OCI-LY3 (cell line): ENCODE measurements at regions not wholly inside any gene's neighbourhood (a gene's known extent, or its start where the extent isn't known, plus 50 kb on each side); places are given as distances from the start of the nearest gene placed in this dataset.

Experiments used
- H2AFZ ChIP-seq: fragments of 200-600, 300-600 bp; shearing (Covaris generic); 2 replicates; pipeline ENCODE4 v1.6.0; 2014; ENCODE audit warnings: antibody characterized with exemption, low read depth, low read length
- H3K27ac ChIP-seq: fragments of 200-600, 300-600 bp; sonication (generic); 2 replicates; pipeline ENCODE4 v1.5.1; 2014; ENCODE audit warnings: mild to moderate bottlenecking, low read length, moderate library complexity, mixed read lengths
- H3K27me3 ChIP-seq: fragments of 200-600, 300-600 bp; sonication (generic); 2 replicates; pipeline ENCODE4 v1.6.1; 2014; ENCODE audit warnings: low read depth, low read length, mixed read lengths
- H3K36me3 ChIP-seq: fragments of 200-600, 300-600 bp; sonication (generic); replicated peaks from 2 replicates; pipeline ENCODE3; 2014; ENCODE audit warnings: low read depth, low read length, mixed read lengths
- H3K4me1 ChIP-seq: fragments of 300-600, 200-600 bp; sonication (generic); 2 replicates; pipeline ENCODE4 v1.6.1; 2014; ENCODE audit warnings: low read length, mixed read lengths
- H3K4me2 ChIP-seq: fragments of 200-600, 300-600 bp; sonication (generic); 2 replicates; pipeline ENCODE4 v1.6.1; 2014; ENCODE audit warnings: low read length, mixed read lengths
- H3K4me3 ChIP-seq: fragments of 300-600, 200-600 bp; sonication (generic); 2 replicates; pipeline ENCODE4 v1.5.1; 2014; ENCODE audit warnings: antibody characterized with exemption, mild to moderate bottlenecking, low read length, moderate library complexity
- H3K79me2 ChIP-seq: fragments of 300-600, 200-600 bp; shearing (Covaris generic); 2 replicates; pipeline ENCODE4 v1.6.1; 2014; ENCODE audit warnings: mild to moderate bottlenecking, low read length, mixed read lengths
- H3K9ac ChIP-seq: fragments of 300-600, 200-600 bp; shearing (Covaris generic); 2 replicates; pipeline ENCODE4 v1.6.0; 2014; ENCODE audit warnings: mild to moderate bottlenecking, low read length, moderate library complexity
- H3K9me3 ChIP-seq: fragments of 200-600, 300-600 bp; shearing (Covaris generic); 2 replicates; pipeline ENCODE4 v1.6.1; 2014; ENCODE audit warnings: low read length, mixed read lengths; ENCODE audit not compliant: insufficient read depth
- H4K20me1 ChIP-seq: fragments of 200-600, 300-600 bp; sonication (generic); 2 replicates; pipeline ENCODE4 v1.6.1; 2016; ENCODE audit warnings: low read length, mixed read lengths; ENCODE audit not compliant: insufficient read depth
- EZH2phosphoT487 ChIP-seq: fragments of 200-600 bp; shearing (Covaris generic); IDR thresholded peaks from 2 replicates; pipeline ENCODE4 v1.6.1; 2018; ENCODE audit warnings: antibody characterized with exemption, mixed run types, low read depth
- TF ChIP-seq, protein P1 (sequence below): fragments of 200-600, 300-600 bp; sonication (generic); IDR thresholded peaks from 2 replicates; pipeline ENCODE4 v1.5.1; 2014; ENCODE audit warnings: antibody characterized with exemption, low read length, low read depth

DNA sequence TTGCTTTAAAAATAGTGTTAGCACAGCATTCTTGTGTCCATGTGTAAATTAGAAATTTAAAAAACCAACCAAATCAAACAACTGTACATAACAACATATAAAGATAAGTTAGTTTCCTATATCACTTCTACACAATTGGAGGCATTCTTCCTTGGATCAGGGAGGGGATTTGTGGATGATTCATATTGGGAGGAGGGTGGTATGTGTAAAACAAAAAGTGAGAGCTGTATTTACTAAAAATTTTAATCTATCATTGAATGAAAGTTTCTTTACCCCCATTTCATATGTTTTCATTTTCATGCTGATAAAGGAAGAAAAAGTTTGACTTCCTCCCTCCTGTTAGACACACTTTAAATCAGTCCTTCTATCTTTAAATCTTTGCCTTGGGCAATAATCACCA is 325.0 kb downstream of the SATB1 start:
- TF ChIP-seq EZH2phosphoT487: no peak
- TF ChIP-seq, protein P1, sequence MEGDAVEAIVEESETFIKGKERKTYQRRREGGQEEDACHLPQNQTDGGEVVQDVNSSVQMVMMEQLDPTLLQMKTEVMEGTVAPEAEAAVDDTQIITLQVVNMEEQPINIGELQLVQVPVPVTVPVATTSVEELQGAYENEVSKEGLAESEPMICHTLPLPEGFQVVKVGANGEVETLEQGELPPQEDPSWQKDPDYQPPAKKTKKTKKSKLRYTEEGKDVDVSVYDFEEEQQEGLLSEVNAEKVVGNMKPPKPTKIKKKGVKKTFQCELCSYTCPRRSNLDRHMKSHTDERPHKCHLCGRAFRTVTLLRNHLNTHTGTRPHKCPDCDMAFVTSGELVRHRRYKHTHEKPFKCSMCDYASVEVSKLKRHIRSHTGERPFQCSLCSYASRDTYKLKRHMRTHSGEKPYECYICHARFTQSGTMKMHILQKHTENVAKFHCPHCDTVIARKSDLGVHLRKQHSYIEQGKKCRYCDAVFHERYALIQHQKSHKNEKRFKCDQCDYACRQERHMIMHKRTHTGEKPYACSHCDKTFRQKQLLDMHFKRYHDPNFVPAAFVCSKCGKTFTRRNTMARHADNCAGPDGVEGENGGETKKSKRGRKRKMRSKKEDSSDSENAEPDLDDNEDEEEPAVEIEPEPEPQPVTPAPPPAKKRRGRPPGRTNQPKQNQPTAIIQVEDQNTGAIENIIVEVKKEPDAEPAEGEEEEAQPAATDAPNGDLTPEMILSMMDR: no peak
- no peaks in the 10 kb centered on the region for H3K36me3 ChIP-seq
- H3K9ac ChIP-seq: no peak overlapping the region
- no peaks in the 10 kb centered on the region for H3K4me1 ChIP-seq
- H3K27ac ChIP-seq: no peak overlapping the region
- H4K20me1 ChIP-seq: no peaks in the 10 kb centered on the region
- no peak overlapping the region for H3K4me2 ChIP-seq
- H2AFZ ChIP-seq: no peak overlapping the region
- no peak overlapping the region for H3K4me3 ChIP-seq
- H3K9me3 ChIP-seq: peaks cover 8% of the 10 kb centered on the region; the same call in 1 of the 2 replicates
- H3K27me3 ChIP-seq: 0 out of 2 replicates have a peak, but pooled peaks cover 7% of the 10 kb centered on the region
- no peaks in the 10 kb centered on the region for H3K79me2 ChIP-seq

DNA sequence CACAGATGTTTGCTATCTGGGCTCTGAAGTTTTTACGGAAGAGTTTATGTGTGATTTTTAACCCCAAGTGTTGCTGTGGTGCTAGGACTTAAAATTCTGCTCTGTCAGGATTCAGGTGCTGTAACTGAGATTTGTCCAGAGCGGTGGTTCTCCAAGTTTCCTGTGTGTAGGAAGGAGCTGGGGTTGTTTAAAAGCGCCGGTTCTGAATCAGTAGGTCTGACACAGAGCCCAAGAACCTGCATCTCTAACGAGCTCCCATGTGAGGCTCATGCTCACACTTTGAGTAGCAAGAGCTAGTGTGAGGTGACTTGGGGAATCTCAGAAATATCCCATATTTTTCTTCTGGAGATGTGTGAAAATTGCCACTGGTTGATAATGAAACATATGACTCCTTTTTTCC is 325.5 kb downstream of the SATB1 start:
- H3K79me2 ChIP-seq: no peaks in the 10 kb centered on the region
- H4K20me1 ChIP-seq: no peaks in the 10 kb centered on the region
- H3K27ac ChIP-seq: no peak overlapping the region
- H3K27me3 ChIP-seq: 0 out of 2 replicates have a peak, but pooled peaks cover 7% of the 10 kb centered on the region
- peaks cover 8% of the 10 kb centered on the region; the same call in 1 of the 2 replicates for H3K9me3 ChIP-seq
- no peak overlapping the region for H3K4me3 ChIP-seq
- no peaks in the 10 kb centered on the region for H3K4me1 ChIP-seq
- H3K4me2 ChIP-seq: no peak overlapping the region
- no peak for TF ChIP-seq EZH2phosphoT487
- TF ChIP-seq, protein P1: no peak
- H2AFZ ChIP-seq: no peak overlapping the region
- H3K36me3 ChIP-seq: no peaks in the 10 kb centered on the region
- H3K9ac ChIP-seq: no peak overlapping the region

DNA sequence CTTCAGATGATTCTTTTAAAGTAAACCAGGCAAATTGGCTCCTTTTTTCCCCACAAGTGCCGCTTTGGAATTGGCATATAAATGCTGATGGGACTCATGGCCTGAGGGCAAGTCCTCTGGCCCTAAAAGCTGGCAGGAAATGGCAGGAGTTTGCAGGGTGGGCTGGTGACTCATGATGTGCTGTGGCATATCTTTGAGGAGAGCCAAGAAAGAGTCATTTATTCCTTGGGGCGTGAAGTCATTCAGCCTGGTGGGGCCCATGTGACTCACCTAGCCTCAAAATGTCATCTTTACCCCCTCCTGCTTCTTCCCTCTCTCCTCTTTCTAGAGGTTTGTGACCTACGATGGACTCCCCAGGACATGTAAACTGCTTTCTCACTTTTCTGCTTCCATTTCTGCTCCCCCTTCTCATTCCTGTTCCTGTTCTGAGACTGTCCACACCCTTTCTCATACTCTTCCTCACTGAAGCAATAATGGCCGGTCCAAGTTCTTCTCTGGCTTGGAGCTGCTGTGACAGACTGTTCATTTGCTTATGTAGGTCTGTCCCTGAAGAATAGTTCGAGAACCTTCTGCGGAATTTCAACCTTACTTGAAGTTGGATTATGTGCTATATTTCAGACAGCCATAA is 326.1 kb downstream of the SATB1 start:
- Histone ChIP-seq H3K9me3 (peaks cover 8% of the 10 kb centered on the region; the same call in 1 of the 2 replicates), H3K27ac (no peak overlapping the region), H3K4me3 (no peak overlapping the region), H3K9ac (no peak overlapping the region), H3K27me3 (0 out of 2 replicates have a peak, but pooled peaks cover 7% of the 10 kb centered on the region), H3K4me2 (no peak overlapping the region), H3K4me1 (no peaks in the 10 kb centered on the region), H4K20me1 (no peaks in the 10 kb centered on the region), H3K79me2 (no peaks in the 10 kb centered on the region), H3K36me3 (no peaks in the 10 kb centered on the region), H2AFZ (no peak overlapping the region)
- no peak for TF ChIP-seq EZH2phosphoT487

DNA sequence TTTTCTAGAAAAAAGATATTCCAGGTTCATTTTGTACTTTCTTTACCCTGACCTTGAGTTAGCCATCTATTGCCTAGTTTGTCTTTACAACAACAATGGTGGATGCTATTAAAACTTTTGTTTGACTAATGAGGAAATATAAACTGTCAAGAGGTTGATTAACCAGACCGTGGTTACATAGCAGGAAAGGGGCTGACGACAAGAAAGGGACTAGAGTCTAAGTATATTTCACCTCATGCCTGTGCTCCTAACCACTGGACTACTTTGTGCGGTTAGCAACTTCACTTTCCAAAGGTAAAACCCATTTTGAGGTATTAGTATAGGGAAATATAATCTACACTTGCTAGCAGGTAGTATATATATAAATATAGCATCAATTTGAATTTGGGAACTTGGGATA is 327.1 kb downstream of the SATB1 start:
- peaks cover 11% of the 10 kb centered on the region; the same call in 1 of the 2 replicates for H3K27me3 ChIP-seq
- H3K9ac ChIP-seq: no peak overlapping the region
- H3K9me3 ChIP-seq: peaks cover 8% of the 10 kb centered on the region; the same call in 1 of the 2 replicates
- no peaks in the 10 kb centered on the region for H3K36me3 ChIP-seq
- H3K4me1 ChIP-seq: no peaks in the 10 kb centered on the region
- no peak overlapping the region for H3K27ac ChIP-seq
- TF ChIP-seq EZH2phosphoT487: no peak
- TF ChIP-seq, protein P1: no peak
- H3K79me2 ChIP-seq: no peaks in the 10 kb centered on the region
- H3K4me2 ChIP-seq: no peak overlapping the region
- H2AFZ ChIP-seq: no peak overlapping the region
- H4K20me1 ChIP-seq: no peaks in the 10 kb centered on the region
- no peak overlapping the region for H3K4me3 ChIP-seq
